NCI-H2227 treated with DMSO at 0.1 percent for 48 hours (cell line): ENCODE measurements at regions not wholly inside any gene's neighbourhood (a gene's known extent, or its start where the extent isn't known, plus 50 kb on each side); places are given as distances from the start of the nearest gene placed in this dataset.
"Not testable (repeated sequence)": the region's sequence is repeated elsewhere in the genome, so short reads cannot be mapped to it uniquely, and the experiment has no call there.

Experiments used
- DNase-seq: peaks from one replicate; lab custom pipeline; 2025; lab: John Stamatoyannopoulos, UW

DNA sequence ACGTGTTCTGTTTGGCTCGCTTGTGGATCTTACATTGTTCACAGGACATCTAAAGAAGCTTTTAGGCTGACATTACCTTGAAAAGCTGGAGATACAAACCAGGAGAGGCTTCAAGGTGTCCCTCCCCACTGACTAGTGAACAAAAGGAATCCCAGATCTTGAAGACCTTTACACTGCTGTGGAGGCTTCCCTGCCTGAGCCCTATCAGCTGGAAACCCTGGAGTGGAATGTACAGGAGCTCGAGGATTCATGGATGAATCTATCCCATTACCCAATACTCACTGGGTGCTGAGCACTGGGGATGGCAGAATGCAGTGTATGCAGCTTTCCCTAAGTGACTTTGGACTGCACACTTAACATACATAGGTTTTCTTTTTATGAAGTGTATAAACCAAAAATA lies 82.3 kb upstream of the MFGE8 start:
- DNase-seq: no peak

DNA sequence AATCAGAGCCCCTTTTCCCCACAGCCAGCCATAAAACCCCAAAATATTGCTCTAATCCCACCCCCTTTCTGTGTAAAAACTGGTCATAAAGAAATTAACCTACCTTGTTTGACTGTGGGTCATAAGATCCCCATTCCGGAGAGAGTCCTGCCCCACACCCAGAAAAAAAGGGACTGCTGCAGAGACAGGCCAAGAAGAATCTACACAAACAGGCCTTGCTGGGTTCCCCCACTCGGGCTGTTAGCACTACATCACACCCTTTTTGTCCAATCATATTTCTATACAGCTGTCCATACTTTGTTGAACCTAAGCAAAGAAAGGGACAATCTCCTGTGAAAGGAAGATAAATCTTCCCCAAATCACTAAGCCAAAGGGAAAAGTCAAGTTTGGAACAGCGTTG lies 84.4 kb upstream of the MFGE8 start:
- DNase-seq: no peak

DNA sequence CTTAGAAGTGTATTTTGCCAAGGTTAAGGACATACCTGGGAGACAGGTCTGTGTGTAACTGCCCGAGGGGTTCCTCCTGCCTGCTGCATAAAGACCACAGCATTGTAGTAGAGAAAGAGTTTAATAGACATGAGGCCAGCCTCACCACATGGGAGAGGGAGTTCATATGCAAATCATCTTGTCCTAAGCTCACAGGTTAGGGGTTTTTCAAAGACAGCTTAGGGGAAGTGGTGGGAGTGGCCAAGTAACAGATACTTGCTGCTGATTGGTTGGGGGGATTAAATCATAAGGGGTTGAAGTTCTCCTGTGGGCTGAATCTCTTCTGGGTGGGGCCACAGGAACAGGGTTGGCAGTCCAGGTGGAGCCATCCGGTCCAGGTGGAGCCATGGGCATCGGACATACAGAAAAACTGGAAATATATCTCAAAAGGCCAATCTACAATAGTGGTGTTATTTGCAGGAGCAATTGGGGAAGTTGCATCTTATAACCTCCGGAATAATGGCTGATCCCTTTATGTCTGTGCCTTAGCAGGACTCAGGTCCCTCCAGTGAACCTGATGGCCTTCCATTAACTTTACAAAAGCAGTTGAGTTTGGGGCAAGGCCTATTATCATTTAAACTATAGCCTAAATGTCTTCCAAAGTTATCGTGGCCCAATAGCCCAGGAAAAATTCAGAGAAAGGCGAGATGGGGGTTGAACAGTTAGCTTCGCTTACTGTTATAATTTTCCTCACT lies 86.0 kb upstream of the MFGE8 start:
- DNase-seq: no peak

DNA sequence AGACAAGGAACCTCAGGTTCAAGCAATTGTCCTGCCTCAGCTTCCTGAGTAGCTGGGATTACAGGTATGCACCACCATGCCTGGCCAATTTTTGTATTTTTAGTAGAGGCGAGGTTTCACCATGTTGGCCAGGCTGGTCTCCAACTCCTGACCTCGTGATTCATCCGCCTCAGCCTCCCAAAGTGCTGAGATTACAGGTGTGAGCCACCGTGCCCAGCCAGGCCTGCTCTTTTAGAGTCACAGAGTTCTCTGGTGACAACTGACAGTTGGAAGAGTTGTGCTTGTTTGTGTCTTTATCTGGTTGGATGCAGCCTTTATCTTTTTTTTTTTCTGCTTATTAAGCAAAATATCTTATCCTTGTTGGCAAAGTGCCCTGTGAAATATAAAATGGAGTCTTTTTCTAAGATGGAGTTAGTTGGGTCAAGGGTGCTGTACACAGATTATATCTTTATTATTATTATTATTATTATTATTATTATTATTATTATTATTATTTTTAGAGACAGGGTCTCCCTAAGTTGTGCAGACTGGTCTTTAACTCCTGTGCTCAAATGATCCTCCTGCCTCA lies 86.5 kb upstream of the ABHD2 start:
- DNase-seq: not testable (repeated sequence)

DNA sequence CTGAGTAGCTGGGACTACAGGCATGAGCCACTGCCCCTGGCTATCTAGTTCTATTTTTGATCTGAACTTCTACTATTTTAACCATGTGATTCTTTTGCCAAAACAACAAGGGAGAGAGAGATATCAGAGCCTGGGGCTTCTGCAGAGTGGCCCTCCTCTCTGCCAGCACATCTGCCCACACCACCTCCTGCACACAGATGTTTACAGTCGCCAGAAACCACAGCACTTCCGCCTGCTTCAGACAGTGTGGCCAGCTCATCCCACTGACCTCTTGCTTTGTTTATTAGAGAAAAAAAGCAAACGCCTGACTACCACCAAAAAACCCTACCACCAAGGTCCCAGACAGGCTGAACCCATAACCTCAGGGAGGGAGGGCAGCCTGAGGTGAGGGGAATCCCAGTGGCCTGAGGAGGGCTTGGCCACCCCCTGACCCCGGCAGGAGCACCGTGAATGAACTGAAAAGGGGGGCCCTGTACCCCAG lies 85.9 kb upstream of the ABHD2 start:
- DNase-seq: no peak

DNA sequence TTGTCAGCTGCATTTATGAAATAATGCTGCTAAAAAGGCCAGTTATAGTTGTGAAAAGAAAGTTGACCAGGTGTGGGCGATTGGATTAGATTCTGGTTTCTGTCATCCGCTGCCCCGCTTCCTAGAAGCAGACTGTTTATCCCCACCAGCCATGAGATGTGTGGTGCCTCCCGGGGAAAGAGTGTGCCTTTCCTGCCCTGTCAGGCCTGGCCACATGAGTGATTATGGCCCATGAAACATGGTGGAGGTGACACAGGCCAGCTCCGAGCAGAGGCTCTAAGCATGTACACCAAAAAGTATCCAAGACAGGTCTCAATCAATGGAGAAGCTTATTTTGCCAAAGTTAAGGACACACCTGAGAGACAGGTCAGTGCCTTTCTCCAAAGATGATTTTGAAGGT lies 85.4 kb upstream of the ABHD2 start:
- DNase-seq: no peak

DNA sequence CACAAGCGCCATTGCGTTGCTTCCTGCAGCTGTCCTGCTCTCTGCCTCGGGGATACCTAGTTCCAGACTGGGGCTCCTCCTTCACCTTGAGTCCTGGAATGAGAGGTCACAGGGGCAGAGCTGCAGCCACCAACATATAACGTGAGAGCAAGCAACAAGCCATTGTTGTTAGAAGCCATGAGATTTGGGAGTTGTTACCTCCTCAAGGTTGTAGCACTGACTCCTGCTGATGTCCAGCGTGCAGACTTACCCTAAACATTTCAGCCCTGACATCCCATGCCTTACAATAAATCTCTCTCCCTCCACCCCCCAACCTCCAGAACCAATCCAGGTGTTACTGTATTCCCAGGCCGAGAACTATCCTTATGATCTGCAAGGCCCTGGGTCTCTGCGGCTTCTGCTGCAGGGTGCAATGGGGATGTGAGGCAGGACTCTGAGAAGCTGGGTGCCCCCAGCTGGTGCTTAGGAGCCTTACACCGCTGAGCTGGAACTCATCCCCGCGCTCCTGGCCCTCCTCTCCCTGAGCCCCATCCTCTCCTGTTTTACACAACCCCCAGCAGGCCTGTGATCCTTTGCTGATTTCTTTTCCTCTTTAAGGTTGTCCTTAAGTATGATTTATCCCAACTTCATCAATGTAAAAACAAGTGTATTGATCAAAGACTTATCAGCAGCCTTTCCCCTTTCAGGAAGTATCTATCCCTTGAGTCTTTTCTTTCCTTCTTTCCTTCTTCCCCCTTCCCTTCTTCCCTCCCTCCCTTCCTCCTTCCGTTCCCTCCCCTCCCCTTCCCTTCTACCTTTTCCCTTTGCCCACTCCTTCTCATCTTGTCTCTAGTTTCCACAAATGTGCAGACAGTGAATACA lies 84.2 kb upstream of the ABHD2 start:
- DNase-seq: no peak

DNA sequence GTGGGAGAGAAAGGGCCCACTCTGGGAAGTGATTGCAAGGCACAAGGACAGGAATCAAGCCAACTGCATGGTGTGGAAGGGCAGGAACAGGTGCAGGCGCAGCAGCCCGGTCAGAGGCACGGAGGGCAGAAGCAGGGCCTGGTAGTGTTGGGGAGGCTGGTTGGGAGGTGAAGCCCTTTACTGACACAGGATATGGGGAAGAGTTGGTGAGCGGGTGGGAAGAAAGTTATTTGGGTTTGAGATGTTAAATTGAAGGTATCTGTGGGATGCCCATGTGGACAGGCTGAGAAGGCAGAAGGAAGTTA lies 83.6 kb upstream of the ABHD2 start:
- no peak for DNase-seq

DNA sequence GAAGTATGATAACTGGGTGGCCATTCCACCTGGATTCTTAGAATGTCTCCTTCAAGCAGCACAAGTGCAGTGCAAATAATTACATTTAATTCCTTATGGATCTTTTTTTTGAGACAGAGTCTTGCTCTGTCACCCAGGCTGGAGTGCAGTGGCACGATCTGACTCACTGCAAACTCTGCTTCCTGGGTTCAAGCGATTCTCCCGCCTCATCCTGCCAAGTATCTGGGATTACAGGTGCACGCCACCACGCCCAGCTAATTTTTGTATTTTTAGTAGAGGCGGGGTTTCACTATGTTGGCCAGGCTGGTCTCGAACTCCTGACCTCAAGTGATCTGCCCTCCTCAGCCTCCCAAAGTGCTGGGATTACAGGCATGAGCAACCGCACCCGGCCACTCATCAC lies 80.7 kb upstream of the ABHD2 start:
- not testable (repeated sequence) for DNase-seq

DNA sequence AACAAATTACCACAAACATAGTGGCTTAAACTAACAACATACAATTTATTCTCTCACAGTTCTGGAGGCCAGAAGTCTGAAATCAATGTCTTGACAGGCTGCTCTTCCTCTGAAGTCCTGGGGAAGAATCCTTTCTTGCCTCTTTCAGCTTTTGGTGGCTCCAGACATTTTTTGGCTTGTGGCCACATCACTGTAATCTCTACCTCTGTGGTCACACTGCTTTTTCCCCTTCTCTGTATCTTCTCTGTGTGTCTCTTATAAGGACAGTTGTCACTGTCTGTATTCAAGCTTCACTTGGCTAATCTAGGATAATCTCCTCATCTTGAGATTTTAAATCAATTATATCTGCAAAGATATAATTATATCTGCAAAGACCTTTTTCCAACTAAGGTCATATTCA lies 80.3 kb upstream of the ABHD2 start:
- no peak for DNase-seq

DNA sequence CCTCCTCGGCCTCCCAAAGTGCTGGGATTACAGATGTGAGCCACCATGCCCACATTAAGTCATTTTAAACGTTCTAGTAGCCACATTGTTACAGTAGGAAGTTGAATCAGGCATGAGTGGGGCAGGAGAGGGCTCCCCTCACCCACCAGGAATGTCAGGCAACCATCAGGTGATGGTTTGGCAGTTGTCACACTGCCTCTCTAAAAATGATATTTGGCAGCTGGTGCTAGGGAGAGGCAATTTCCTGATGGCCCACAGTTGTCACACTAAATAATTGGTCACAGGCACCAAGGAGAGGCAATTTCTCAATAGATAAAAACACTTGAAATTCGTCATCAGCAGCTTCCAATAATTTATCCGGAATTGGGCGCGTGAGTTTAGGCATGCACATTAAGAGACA lies 79.2 kb upstream of the ABHD2 start:
- DNase-seq: no peak

DNA sequence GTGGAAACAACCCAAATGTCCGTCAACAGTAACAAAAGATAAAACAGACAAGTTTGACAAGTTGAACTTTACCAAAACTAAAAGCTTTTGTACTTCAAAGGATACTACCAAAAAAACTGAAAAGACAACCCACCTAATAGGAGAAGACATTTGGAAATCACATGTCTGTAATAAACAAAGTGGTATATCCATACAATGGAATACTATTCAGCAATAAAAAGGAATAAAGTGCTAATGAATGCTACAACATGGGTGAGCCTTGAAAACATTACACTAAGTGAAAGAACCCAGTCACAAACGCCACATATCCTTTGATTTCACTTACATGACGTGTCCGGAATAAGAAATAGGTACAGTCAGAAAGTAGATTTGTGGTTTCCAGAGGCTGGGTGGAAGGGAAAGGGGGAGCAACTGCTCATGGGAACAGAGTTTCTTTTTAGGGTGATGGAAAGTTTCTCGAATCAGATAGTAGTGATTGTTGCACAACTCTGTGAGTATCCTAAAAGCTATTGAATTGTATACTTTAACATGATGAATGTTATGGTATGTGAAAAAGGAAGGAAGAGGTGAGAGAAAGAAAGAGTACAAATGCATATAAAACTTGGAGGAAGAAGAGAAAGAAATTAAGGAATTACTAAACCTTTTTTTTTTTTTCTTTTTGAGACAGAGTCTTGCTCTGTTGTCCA lies 72.7 kb upstream of the ABHD2 start:
- DNase-seq: no peak

DNA sequence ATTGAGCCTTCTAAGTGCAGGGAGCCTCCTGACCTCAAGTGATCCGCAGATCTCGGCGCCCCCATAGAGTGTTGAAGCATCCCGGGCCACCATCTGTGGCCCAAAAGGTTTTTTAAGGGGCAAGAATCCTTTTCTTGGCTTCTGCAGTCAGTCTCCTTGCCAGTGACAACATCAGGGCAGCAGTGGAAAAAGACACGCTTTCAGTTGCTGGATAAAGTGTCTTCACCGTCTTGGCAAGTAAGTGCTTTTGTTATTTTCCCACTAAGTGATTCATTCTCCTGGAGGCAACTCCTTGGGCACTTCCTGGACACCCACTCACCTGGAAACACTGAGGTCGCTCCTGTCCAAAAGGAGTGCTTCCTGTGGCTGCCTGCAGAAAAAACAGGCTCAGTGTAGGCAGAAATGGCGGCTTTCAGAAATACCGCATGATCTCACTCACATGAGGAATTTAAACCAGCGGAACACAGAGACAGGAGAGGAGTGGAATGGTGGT lies 71.7 kb upstream of the ABHD2 start:
- DNase-seq: no peak

DNA sequence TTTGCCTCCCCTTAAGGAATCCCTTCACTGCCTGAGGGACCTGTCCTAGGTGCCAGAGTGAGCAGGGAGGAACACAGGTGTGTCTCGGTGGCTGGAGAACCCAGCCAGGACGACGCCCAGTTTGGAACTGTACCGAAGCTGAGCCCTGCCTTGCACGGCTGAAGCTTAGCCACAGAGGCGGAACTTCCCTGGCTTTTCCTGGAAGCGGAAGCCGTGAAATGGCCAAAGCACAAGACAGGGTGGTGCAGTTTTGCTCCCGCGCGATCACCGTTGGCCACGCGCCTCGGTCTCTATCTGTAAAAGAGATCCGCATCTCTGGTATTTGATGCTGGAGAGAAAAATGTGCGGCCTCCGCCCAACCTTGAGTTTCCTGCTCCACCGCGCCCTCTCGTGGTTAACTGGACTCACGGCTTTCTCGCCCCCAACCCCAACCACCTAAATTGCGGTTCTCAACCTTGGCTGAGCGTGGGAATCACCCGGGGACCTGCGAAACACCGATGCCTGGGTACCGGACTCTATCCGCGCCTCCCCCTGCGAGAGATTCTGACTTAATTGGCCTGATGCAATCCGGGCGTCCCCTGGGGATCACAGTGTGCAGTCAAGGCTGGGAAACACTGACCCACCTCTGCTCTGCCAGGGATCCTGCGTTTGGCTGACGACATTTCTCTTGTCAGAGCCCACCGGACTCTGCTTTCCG lies 70.7 kb upstream of the ABHD2 start:
- peak; percentile 61 for DNase-seq

DNA sequence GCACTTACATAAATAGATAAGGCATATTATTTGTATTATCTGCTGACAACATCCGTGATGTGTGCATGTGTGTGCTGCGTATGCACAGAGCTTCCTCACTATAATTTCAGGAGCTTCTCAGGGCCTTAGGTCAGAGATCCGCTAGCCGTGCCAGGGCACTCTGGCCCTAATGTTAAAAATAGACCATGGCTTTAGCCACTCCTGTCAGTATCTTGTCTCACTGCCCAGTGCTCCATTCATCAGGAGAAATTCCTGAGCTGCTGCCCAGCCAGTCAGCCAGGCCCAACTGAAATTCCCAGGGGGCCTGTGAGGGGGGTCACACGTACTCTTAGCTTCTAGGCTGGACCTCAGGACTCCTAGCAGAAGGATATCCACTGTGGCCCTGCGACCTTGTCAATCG lies 70.0 kb upstream of the ABHD2 start:
- DNase-seq: no peak

DNA sequence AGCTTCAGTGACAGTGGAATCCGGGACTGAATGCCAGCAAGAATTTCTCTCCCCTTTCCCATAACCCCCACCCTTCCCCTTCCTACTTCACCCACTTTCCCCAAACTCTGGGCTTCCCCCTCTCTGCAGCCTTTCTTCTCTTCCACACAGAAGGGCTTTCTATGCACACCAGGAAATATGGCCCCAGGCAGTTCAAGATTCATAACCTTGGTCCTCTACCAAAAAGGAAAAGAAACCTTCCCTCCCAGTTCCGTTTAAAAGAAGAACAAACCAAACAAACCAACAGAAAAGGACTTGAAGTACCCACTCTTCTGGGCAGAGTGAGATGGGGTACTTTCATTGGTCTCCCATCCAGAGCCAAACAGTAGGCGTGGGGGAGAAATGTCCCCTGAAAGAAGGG lies 68.8 kb upstream of the ABHD2 start:
- no peak for DNase-seq

DNA sequence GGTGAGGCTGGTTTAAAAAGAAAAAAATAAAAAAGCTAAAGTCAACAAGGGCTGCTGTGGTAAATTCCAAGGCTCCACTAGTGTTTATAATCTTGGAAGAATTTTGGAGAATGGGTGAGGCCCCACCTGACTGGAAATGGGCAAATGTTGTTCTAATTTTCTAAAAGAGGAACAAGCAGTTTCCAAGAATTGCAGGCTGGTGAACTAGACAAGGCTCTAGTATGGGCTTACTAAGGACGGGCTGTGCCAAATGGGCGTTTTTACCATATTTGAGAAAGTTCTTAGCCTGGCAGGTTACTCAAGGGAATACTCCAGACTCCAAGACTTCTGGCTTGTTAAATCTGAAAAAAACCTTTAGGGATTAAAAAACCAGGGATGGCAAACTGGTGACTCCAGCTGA lies 67.0 kb upstream of the ABHD2 start:
- DNase-seq: no peak

DNA sequence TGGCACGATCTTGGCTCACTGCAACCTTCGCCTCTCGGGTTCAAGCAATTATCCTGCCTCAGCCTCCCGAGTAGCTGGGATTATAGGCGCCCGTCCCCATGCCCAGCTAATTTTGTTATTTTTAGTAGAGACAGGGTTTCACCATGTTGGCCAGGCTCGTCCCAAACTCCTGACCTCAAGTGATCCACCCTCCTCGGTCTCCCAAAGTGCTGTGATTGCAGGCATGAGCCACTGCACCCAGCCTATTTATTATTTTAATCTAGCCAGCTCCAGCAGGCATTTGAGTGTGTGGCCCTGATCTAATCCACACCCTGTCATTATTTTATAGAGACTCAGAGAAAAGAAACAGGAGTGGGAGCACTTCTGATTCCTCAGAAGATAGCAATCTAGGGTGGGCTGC lies 66.4 kb upstream of the ABHD2 start:
- not testable (repeated sequence) for DNase-seq

DNA sequence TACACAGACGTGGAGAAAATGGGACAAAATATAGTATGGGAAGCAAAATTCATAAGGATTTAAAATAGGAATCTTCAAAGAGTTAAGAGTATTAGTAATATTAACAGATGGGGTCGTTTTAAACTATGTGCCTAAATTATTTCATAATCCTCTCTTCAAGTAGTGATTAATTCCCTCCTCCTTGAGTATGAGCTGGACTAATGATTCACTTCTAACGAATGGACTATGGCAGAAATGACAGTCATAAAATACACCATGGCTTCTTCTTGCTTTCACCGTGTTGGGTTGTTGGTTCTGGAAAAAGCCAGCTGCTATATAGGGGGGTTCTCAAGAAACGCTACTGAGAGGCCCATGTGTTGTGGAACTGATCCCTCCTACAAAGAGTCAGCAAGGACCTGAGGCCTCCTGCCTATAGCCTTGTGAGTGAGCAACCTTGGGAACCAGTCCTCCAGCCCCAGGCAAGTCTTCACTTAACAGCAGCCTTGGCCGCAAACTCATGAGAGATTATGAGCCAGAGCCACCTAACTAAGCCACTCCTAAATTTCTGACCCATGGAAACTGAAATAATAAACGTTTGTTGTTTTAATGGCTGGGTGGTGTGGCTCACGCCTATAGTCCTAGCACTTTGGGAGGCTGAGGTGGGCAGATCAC lies 64.8 kb upstream of the ABHD2 start:
- no peak for DNase-seq

DNA sequence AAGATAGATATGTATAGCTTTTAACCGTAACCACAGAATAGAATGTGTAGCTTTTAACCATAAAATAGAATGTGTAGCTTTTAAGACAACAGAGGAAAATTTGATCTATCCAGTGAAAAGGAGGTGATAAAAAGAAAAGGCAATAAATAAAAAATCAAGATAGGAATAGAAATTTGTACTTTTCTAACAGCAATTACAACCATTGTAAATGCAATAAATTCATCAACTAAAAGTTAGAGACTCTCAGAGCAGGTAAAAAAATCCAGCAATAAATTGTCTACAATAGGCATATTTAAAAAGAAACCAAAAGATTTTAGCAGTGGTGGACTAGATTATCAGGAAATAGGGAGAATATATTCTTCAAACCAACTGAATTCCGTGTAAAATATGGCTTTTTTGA lies 63.8 kb upstream of the ABHD2 start:
- DNase-seq: no peak

DNA sequence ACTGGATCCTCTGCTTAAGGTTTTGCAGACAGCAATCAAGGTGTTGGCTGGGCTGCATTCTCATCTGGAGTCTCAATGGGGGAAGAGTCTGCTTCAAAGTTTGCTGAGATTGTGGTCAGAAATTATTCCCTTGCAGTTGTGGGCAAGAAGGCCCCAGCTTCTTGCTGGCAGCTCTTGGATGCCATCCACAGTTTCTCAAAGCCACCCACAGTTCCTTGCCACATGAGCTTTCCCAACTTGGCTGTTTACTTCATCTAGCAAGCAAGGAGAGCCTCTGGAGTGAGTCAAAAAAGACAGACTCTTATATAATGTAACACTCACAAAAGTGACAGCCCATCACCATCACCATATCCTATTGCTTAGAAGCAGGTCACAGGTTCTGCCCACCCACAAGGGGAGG lies 62.1 kb upstream of the ABHD2 start:
- DNase-seq: no peak
